Stimulated activated CD4-positive, alpha-beta T cell treated with anti-CD3 and anti-CD28 coated beads, Interleukin-4, amount 100 ng/mL, for 24 hours (primary cell): ENCODE measurements at regions not wholly inside any gene's neighbourhood (a gene's known extent, or its start where the extent isn't known, plus 50 kb on each side); places are given as distances from the start of the nearest gene placed in this dataset.

Source experiments
- DNase-seq: peaks from one replicate; pipeline ENCODE4 v3.0.0-alpha.2; 2020

DNA sequence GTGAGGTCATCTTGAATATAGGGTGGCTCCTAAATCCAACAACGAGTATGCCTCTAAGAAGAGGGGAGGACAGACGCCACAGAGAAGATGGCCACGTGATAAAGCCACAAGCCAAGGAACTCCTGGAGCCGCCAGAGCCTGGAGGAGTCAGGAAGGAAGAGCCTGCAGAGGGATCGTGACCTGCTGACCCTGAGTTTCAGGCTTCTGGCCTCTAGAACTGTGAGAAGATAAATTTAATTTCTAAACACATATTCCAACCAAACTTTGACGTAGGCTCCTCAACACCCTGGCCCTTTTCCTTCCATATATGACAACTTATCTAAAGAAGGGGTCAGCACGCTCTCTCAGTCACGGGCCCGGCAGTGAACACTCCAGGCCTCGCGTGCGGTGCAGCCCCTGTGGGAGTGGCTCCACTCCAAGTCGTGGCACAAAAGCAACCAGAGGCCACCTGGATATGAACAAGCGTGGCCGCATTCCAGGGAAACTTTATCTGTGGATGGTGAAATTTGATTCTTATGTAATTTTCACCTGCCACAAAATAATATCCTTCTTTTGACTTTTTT, 138.6 kb upstream of the AJAP1 start:
- DNase-seq = no peak

DNA sequence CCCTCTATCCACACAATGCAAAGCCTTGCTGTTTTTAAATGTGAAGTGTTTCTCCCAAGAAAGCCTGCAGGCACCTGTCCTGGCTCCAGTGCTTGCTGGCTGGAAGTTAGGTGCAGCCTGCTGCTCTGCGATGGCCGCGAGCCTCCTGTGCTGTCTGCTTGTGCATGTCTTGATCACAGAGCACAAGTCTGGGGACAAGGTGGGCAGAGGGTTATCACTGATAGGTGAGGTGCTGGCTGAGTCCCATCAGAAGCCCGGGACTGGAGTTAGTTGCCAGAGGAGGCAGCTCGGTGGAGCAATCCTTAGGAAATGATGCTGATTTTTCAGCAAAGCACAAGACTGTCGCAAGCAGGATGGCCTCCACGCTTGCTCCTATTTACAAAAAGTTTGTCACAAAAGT, 137.8 kb upstream of the AJAP1 start:
- DNase-seq = no peak

DNA sequence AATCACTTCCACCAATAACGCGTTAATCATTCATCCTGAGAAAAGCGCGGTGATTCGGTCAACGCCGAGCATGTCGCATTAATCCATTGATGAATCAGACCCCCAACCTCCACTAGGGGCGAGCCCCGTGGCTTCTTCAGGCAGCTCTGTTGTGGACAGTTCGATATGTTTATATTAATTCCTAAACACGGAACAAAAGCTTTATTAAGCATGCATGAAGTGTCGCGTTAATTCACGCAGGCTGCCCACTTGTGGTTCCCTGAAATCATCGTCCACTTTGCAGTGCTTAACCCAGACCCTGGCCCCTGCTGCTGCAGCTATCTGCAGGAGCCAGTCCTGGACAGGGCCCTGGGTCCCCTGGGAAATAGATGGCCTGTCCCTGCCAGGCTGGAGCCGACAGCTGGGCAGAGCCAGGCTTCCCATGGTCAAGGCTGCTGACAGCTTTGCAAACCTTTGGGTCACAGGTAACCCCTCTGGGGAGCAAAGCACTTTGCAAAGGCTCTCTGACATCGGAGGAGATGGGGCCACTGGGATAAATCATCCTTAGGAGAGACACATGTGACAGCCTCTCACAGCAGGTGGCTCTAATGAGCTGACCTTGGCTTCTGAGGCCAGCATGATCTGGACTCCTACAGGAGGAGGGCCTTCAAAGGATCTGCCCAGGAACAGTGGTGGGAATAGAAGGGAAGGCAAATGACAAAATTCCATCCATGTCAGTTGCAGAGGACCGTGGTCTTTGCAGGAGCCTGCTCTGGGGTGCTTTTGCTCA, 137.0 kb upstream of the AJAP1 start:
- no peak for DNase-seq

DNA sequence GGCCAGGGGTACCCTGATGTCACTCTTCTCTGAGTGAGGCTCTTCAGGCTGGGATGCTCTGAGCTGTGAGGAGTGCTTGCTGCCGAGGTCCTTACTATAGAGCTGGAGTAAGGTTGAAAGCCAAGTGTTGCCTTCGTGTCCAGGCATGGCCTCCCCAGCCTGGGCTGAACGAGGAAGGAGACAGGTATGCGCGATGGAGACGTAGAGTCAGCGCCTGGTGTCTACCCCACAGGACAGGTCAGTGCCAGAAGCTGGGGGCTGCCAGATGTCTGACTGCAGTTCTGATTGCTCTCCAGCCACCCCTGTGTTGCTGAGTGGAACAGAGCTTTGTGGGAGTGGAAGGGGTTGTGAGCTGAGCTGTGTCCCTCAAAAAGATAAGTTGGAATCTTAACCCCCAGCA, 135.8 kb upstream of the AJAP1 start:
- no peak for DNase-seq

DNA sequence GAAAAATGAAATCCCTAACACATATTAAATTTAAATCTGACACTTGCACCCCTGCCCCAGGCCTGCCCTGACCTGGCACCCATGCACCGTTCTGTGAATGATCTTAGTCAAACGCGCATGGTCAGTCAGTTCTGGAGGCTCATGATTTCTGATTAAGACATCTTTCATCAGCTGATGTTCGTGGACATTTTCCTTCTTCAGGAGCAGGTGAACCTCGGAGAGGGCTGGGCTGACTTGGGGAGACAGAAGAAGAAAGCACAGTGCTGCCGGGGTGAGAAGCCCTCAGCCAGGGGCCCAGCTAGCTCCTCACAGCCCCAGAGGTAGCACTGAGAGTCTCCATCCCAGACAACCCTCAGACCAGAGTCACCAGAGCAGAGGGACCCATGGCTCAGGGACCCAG, 134.5 kb upstream of the AJAP1 start:
- DNase-seq = no peak

DNA sequence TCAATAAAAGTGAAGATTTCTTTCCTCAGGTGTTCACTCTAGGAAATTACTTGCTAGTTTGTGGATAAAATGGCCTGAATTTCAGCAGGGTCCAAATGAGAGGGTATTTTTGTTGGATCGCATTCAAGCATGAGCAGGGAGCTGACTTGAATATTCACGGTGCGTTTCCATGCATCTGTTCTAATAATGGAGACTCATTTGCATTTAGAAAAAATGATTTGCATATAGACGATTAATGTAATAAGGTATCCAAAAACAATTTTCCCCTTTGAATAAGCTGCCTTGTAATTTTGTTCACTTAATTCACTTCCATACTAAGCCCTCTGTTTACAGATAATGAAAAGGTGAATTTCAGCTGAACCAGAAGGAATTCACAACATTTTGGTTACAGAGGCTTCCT, 130.9 kb upstream of the AJAP1 start:
- DNase-seq = no peak

DNA sequence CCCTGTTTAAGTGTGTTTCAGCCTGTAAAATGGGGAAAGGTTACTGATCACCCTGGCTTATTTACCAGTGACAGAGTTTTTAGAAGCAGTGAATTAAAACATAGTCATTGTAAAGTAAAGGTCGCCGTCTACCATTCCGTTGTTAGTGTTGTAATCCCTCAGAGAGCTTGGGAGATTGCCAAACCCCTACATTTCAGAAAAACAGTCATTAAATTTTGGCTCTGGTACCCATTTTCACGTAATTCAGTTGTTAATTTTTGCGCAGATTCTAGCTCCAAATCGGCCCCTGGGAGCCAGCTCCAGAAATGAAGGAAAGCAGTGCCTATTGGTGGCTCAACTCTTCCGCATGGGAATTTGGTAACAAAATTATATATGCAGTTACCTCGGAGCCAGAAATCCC, 127.7 kb upstream of the AJAP1 start:
- DNase-seq = no peak

DNA sequence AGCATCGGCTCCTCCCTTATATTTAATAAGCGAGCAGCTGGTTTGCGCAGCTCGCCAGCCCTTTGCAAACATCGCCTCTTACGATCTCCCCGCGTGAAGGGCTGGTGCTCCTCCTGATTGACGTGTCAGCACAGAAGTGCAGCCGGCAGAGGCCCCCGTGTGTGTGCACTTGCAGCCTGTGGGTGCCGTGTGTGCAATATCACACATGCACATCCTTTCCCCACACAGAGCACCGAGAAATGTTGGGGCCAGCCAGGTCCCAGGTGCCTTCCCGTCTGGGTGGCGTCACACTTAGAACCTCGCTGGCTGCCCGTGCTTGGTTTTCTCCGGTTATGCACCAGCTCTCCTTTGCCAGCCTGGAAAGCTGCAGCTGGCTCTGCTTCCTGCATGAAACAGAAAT, 126.6 kb upstream of the AJAP1 start:
- DNase-seq = no peak

DNA sequence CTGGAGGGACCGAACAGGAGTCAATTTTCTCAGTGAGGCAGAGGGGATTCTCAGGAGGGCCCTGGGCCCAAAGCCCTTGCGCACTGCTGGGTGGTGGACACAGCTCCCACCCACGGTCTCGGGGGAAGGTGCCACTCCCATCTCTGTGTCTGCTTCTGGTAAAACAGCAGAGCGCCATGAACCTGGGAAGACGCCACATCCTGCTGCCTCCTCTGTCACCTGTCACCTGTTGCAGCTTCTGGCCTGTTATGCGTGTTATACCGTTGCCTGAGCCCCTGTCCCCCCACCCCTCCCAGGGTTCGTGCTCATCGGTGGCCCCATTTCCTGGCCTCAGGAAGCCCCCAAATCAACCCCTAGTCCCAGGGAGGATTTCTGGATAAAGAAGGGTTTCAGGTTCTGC, 125.8 kb upstream of the AJAP1 start:
- no peak for DNase-seq

DNA sequence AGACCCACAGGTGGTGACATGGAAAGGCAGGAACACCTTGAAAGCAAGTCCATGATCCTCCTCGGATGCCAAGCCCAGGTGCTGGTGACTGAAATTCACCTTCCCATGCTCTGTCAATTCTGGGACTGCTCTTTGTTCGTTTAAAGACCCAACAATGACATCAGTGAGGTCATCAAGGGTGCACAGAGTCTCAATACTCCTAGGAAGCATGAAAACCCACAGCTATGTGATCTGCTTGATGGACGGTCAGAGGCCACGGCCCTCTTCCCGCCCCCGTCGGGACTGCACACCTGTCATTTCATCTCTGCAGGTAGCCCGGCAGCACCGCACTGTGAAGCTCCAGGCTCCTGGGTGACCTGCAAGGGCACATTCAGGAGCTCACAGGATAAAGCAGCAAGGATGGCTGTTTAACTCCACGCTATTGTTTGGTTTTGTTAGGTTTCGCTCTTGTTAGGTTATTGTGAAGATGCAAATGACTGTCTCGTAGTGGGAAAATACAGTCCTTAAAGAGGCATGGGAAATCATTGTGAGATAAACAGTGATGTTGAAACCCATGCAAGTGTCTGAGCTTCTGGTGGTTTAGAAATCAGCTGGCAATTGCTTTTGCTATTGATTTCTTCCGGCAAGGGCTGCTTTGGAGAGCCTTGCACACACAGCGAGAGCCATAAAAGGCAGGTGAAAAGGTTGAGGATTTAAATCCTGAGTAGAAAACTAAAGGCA, 124.8 kb upstream of the AJAP1 start:
- DNase-seq = no peak

DNA sequence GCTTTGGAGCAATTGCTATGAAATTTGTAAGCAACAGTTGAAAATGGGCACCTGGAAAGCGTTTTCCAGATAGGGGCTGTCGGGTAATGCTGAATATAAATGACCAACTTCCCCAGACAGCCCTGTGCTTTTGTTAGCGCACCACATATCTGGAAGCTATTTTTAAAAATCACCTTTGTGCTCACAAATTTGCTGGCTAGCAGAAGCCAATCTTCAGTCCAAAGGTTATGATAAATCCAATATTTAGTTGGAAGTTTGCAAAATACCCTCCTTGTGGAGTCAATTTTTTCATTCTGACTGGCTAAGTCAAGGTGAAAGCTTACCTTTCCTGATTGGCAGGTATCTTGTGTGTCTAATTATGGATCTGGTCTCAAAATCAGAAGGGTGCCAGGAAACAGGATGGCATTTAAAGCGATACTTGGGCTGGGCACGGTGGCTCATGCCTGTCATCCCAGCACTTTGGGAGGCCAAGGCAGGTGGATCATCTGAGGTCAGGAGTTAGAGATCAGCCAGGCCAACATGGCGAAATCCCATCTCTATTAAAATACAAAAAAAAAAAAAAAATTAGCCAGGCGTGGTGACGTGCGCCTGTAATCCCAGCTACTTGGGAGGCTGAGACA, 124.1 kb upstream of the AJAP1 start:
- no peak for DNase-seq

DNA sequence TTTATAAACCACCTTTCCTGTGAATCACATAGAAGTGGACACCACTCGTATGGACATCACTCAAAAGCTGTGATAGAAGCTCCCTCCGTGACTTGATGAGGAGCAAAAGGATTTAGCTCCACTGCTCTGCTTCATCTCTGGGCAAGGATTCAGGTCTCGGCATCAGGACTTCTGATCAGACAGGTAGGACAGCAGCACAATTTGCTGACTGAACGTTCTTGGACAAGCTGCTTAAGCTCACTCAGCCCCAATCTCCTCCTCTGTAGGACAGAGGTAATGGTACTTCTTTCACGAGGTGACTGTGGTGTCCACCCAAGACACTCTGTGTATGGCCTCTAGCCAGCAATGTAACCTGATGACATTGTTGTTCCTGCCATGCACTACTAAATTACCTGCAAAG, 122.6 kb upstream of the AJAP1 start:
- DNase-seq = no peak

DNA sequence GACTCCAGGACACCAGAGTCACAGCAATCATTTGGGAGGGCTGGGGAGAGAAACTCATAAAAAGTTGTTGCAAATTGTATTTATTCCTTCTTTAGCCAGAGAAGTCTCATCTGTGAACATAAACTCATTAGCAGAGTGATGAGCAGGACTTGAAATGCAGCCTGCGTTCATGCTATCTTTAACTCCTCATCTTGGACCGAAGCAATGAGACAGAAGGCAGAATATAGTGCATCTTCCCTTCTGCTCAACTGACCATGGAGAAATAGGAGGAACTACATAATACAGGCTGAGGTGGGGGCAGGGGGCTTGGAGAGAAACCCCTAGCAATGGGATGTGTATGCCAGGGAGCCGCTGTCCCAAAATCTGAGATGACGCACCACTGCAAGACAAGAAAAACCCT, 121.8 kb upstream of the AJAP1 start:
- DNase-seq = no peak

DNA sequence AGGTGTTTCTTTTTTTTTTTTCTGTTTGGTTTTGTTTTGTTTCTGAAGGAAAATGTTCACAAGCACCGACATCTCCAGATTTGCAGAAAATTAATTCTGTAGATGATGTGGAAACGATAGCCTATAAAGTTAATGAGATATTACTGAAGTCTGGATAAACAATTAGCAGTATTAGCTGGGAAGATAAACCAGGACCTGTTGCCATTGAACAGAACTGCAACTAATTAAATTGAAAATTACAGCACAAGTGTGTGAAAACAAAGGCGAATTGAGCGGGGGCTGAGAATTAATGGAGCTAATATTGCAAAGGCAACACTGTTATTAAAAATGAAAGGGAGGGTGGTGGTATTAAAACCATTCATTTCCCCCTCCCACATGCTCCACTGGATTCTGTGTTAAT, 107.5 kb upstream of the AJAP1 start:
- DNase-seq = no peak

DNA sequence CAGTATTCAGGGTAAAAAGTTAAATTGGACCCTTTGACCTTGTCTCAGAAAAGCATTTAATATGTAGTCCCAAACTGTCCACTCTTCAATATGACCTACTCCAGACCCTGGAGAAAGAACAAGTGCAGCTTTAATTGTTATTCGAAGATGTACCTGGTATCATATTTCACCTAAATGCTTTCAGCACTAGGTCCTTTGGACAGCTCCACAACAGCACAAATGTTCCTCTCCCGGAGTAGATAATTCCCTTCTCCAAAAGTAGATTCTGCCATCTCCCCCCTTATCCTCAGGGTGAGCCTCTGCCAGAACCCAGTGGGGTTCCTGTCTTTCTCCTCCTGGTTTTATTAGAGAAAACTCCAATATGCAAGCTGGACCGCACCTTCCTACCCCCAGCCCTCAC, 104.5 kb upstream of the AJAP1 start:
- no peak for DNase-seq

DNA sequence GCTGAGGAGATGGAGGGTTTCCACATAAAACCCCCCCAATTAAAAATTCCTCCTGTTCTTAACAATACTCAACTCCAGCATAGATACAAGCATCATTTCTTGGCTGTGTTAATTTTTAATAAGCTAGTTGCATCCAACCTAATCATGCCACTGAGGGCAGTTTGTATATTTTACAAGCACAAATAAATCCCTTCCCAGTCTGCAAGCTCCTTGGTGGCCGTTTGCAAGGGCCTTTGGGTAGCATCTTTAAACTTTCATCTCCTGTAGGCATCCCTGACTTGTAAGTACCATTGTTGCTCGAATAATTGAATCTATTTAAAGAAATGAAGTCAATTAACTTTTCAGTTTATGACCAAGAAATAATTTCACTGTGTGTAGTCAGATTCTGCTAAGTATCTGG, 103.5 kb upstream of the AJAP1 start:
- no peak for DNase-seq

DNA sequence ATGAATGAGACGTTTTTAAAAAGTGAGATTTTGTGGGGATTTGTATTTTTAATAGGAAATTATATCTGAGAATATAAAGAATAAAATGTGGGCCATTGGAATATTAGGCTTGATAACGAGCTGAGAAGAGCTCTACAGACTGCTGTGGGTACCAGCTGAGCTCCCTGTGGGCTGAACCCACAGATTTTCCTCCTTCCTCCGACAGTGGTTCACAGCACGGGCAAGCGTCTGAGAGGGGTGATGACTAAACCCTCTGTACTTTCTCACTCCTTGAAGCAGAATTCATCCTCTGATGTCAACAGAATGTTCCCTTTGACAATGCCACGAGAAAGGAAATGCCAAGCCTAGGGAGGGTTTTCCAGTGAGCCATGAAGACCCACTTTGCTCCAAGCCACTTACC, 102.7 kb upstream of the AJAP1 start:
- no peak for DNase-seq

DNA sequence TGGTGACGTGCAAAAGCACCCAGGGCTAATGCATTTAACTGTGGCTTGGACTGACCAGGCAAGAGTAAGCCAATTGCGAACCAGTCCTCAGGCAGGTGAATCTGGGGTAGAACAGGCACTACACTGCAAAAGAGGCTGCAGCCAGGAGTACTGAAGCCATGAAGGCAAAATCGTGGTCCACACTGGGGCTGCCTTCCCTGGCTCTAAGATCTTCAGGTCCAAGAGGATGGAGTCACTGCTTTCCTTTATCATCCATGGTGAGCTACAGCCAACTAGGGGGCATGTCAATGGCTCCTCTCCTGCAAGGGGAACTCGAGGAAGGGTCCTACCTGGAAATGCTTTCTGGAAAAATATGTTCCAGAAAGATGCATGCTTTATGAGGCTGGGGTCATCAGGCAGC, 100.6 kb upstream of the AJAP1 start:
- DNase-seq = no peak

DNA sequence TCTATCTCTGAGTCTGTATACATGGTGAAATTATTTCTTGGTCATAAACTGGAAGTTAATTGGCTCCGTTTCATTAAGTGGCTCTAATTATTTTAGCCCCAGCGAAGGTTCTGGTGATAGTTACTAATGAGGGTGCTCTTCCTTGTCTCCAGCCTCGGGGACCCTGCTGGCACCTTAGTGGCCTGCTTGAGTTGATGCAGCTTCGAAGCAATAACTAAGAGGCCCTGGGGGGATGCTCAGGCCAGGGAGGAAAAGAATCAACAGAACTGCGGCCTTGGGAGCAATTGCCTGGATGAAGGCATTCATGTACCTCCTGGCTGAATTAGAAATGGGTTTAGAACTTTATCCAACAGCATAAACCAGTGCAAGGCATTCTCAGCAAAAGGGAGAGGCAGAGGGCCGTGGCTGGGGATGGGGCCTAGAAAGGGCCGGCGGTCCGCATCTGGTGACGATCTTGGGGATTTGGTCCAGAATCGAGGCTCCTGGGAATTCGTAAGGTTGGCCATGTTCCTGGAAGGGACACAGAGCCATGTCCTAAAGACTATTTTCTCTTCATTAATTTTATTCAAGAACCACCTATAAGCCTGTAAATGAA, 100.0 kb upstream of the AJAP1 start:
- DNase-seq = no peak

DNA sequence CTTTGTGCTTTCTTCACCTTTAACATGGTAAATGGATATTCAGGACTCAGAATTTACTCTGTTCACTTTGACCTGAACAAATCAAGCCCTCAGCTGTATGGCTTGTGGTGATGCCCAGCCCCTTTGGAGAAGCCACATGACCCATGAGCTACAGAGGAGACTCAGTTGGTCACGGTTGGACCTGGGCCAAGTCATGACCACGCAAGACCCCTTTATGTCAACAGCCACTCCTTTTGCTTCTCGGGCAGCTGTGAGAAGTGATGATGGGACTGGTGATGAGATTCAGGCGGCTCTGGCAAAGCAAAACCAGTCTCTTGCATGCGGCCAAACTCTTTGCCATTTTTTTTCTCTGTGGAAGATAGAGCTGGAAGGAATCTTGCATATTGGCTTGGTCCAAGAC, 96.5 kb upstream of the AJAP1 start:
- DNase-seq = no peak

DNA sequence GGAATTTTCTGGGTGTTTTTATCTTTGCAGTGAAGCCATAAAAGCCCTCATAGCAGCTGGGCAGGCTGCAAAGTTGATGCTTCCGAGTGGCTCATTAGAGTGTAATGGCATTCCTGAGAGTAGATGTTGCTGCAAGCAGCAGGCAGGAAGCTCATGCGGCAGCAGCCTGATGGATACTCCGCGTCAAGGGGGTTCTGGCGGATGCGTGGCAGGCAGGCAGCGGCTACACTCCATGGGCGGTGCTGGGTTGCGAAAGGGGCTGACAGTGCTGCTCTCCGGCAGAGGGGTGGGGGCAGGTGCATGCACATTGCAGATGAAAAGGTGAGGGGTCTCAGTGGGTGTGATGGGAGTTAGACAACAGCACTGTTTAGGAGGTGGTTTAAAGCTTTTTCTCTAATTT, 93.2 kb upstream of the AJAP1 start:
- DNase-seq = no peak

DNA sequence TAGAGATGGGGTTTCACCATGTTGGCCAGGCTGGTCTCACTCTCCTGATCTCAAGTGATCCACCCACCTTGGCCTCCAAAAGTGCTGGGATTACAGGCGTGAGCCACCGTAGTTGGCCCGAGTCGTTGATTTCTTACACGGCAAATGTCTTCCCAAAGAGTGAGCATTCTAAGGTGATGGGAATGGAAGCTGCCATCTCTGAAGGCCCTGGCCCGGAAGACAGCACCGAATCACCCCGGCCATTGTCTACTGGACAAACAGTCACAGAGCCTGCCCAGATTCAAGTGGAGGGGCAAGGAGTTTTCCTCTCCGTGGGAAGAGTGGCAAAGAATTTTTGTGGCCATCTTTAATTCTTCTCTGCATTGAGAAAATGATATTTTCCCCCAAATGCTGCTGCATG, 92.1 kb upstream of the AJAP1 start:
- DNase-seq = no peak

DNA sequence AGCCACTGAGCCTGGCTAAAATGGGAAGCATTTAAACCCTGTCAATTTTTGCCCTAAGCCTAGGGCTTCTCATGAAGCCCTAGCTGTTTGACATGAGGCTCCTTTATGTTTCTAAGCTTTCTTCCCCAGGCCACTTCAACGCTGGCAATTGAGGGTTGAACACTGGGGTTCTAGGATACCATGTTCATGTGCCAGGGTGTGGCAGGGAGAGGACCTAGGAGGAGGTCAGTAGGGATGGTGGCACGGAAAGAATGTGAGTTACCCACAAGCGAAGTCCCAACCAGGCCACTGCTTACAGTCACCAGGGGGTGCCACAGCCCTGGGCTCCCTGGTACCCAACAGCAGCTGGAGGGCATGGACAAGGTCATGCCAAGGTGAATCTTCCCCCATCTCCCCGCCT, 90.8 kb upstream of the AJAP1 start:
- DNase-seq = no peak

DNA sequence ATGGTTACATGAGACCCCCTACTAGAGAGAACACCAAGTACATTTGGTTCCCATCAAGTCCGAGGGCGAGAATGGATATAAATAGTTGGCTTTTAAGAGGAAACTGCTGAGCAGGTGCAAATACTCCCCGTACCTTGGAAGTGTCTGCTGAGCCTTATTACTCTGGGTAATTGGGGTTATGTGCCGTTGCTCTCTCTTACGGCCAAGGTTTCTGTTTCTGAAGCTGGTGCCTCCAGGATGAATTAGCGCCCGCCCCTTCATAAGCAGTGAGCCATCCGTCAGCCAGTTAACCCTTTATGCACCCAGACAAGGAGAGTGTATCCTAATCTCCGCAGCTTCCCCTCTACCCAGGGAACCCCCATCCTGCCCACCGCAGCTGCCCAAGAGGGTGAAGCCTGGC, 90.4 kb upstream of the AJAP1 start:
- no peak for DNase-seq
